Small intestine (tissue), 7 donors: ENCODE measurements at regions not wholly inside any gene's neighbourhood (a gene's known extent, or its start where the extent isn't known, plus 50 kb on each side); places are given as distances from the start of the nearest gene placed in this dataset.

Source experiments
- DNase-seq, 2 donors: peaks; one replicate each; pipeline versions ENCODE4 v3.0.0 to v3.0.0-alpha.2; 2013
- FAIRE-seq: peaks from 2 replicates; lab custom pipeline; 2012; peaks lifted over from hg19 to GRCh38; lab: Jason Lieb, UNC
- H3K27ac ChIP-seq, 3 donors: one replicate each; pipeline ENCODE4 v1.5.1; 2013; ENCODE audit warnings: low read length in 2 of 3, mild to moderate bottlenecking in 2 of 3, control low read depth in 1 of 3, inconsistent platforms in 1 of 3, low read depth in 1 of 3, moderate library complexity in 1 of 3
- H3K27me3 ChIP-seq, 3 donors: one replicate each; pipeline ENCODE4 v1.6.1; 2013; ENCODE audit warnings: low read length in 3 of 3, inconsistent platforms in 1 of 3; ENCODE audit not compliant: control insufficient read depth in 3 of 3, insufficient read depth in 3 of 3
- H3K36me3 ChIP-seq, 3 donors: one replicate each; pipeline ENCODE4 v1.6.1; 2013; ENCODE audit warnings: low read length in 3 of 3, inconsistent platforms in 1 of 3, low read depth in 1 of 3, mild to moderate bottlenecking in 1 of 3, moderate library complexity in 1 of 3; ENCODE audit not compliant: control insufficient read depth in 3 of 3, insufficient read depth in 2 of 3
- H3K4me1 ChIP-seq, 3 donors: one replicate each; pipeline ENCODE4 v1.6.1; 2013; ENCODE audit warnings: low read length in 2 of 3, inconsistent platforms in 1 of 3, low read depth in 1 of 3, mild to moderate bottlenecking in 1 of 3, moderate library complexity in 1 of 3; ENCODE audit not compliant: control insufficient read depth in 3 of 3, insufficient read depth in 2 of 3
- H3K4me3 ChIP-seq, 3 donors: one replicate each; pipeline ENCODE4 v1.5.1; 2013; ENCODE audit warnings: low read length in 3 of 3, control low read depth in 1 of 3, inconsistent platforms in 1 of 3, low read depth in 1 of 3, mild to moderate bottlenecking in 1 of 3, moderate library complexity in 1 of 3
- H3K9me3 ChIP-seq, 2 donors: one replicate each; pipeline ENCODE4 v1.6.1; 2013; ENCODE audit warnings: low read depth in 1 of 2, low read length in 1 of 2; ENCODE audit not compliant: control insufficient read depth in 2 of 2, insufficient read depth in 1 of 2
- WGBS, 3 donors: extraction: QIAGEN DNeasy Blood & Tissue Kit; methylation state at CpG; one replicate each; pipeline ENCODE4 v1.1.7; 2013; 5-methylcytosine and 5-hydroxymethylcytosine counted together
- donor health status: healthy with polysubstance abuse.
- donor health status: control.
- donor health status: control.
- donor health status: Bipolar disorder and iron deficiency.
- donor health status: healthy.

GRCh38 chr4:136342666-136343065 is 1189.6 kb downstream of the PCDH18 start:
- WGBS, 3 donors, result 77 to 80% (median 80%) methylated on average over 3 of the region's 3 CpGs
- Histone ChIP-seq H3K4me1 (no peaks in the 10 kb centered on the region), H3K27ac (no peak overlapping the region), H3K4me3 (no peak overlapping the region), H3K36me3 (no peaks in the 10 kb centered on the region), H3K9me3 (no peaks in the 10 kb centered on the region), H3K27me3 (no peaks in the 10 kb centered on the region)
- DNase-seq (no peak), FAIRE-seq (no peak)

- Histone ChIP-seq H3K4me3 (no peak overlapping the region), H3K9me3 (no peaks in the 10 kb centered on the region), H3K4me1 (no peaks in the 10 kb centered on the region), H3K27me3 (no peaks in the 10 kb centered on the region), H3K27ac (no peak overlapping the region), H3K36me3 (no peaks in the 10 kb centered on the region)
- WGBS, 3 donors, result 71 to 84% (median 80%) methylated on average over 4 of the region's 4 CpGs
- FAIRE-seq, result no peak
- DNase-seq, result no peak
Observed at GRCh38 chr4:136337216-136337615, 1195.1 kb downstream of the PCDH18 start.

- Histone ChIP-seq H3K4me1 (no peaks in the 10 kb centered on the region), H3K27ac (no peak overlapping the region), H3K9me3 (no peaks in the 10 kb centered on the region), H3K4me3 (no peak overlapping the region), H3K36me3 (no peaks in the 10 kb centered on the region), H3K27me3 (no peaks in the 10 kb centered on the region)
- DNase-seq, result no peak
- FAIRE-seq, result no peak
- 94 to 96% (median 95%) methylated on average over 4 of the region's 4 CpGs for WGBS, 3 donors
Observed at GRCh38 chr4:136336479-136336878, 1195.8 kb downstream of the PCDH18 start.

GRCh38 chr4:136329042-136329662 is 1203.1 kb downstream of the PCDH18 start:
- H3K9me3 ChIP-seq, result no peaks in the 10 kb centered on the region
- H3K27me3 ChIP-seq, result no peaks in the 10 kb centered on the region
- 69 to 78% (median 72%) methylated on average over 3 of the region's 3 CpGs for WGBS, 3 donors
- no peak for DNase-seq
- peaks cover 0 to 3% (median 0%) of the 10 kb centered on the region in 3 donors for H3K4me1 ChIP-seq
- FAIRE-seq, result no peak
- no peak overlapping the region for H3K27ac ChIP-seq
- no peaks in the 10 kb centered on the region for H3K36me3 ChIP-seq
- no peak overlapping the region for H3K4me3 ChIP-seq

- H3K36me3 ChIP-seq, result no peaks in the 10 kb centered on the region
- peak in 1 of 2 donors; percentile 43 for DNase-seq
- H3K4me3 ChIP-seq, result no peak overlapping the region
- no peaks in the 10 kb centered on the region for H3K9me3 ChIP-seq
- WGBS, 3 donors, result 28 to 59% (median 35%) methylated on average over 5 of the region's 5 CpGs
- H3K4me1 ChIP-seq, result peaks cover 0 to 3% (median 0%) of the 10 kb centered on the region in 3 donors
- no peak overlapping the region for H3K27ac ChIP-seq
- no peak for FAIRE-seq
- no peaks in the 10 kb centered on the region for H3K27me3 ChIP-seq
Observed at GRCh38 chr4:136328131-136328530, 1204.2 kb downstream of the PCDH18 start.

GRCh38 chr4:136320465-136320813 is 1211.9 kb downstream of the PCDH18 start:
- WGBS, 3 donors, result 57 to 80% (median 69%) methylated on average over 1 of the region's 1 CpG
- FAIRE-seq (no peak), DNase-seq (no peak)
- H3K27ac ChIP-seq, result peak overlapping the region in 1 of 3 donors; percentile 71
- no peaks in the 10 kb centered on the region for H3K9me3 ChIP-seq
- no peaks in the 10 kb centered on the region for H3K27me3 ChIP-seq
- H3K4me1 ChIP-seq, result peaks cover 0 to 13% (median 0%) of the 10 kb centered on the region in 3 donors
- no peaks in the 10 kb centered on the region for H3K36me3 ChIP-seq
- H3K4me3 ChIP-seq, result no peak overlapping the region

- Histone ChIP-seq H3K9me3 (no peaks in the 10 kb centered on the region), H3K27ac (peak overlapping the region in 1 of 3 donors; percentile 71)
Observed at GRCh38 chr4:136319789-136320464, 1212.4 kb downstream of the PCDH18 start.

GRCh38 chr4:136316961-136317360 is 1215.3 kb downstream of the PCDH18 start:
- FAIRE-seq, result no peak
- Histone ChIP-seq H3K27ac (no peak overlapping the region), H3K27me3 (no peaks in the 10 kb centered on the region), H3K4me3 (no peak overlapping the region), H3K4me1 (peaks cover 0 to 13% (median 0%) of the 10 kb centered on the region in 3 donors), H3K9me3 (no peaks in the 10 kb centered on the region), H3K36me3 (no peaks in the 10 kb centered on the region)
- WGBS, 3 donors, result 70 to 79% (median 71%) methylated on average over 3 of the region's 3 CpGs
- DNase-seq, result no peak

More at GRCh38 chr4:136319789-136320464, 1212.4 kb downstream of the PCDH18 start:
- H3K4me1 ChIP-seq, result peaks cover 0 to 13% (median 0%) of the 10 kb centered on the region in 3 donors
- peak in 1 of 2 donors; percentile 85 for DNase-seq
- no peaks in the 10 kb centered on the region for H3K27me3 ChIP-seq
- no peaks in the 10 kb centered on the region for H3K36me3 ChIP-seq
- no peak for FAIRE-seq
- WGBS, 3 donors, result 81 to 92% (median 83%) methylated on average over 4 of the region's 4 CpGs
- no peak overlapping the region for H3K4me3 ChIP-seq
